Pancreas (tissue), 10 donors: ENCODE measurements at regions not wholly inside any gene's neighbourhood (a gene's known extent, or its start where the extent isn't known, plus 50 kb on each side); places are given as distances from the start of the nearest gene placed in this dataset.

Experiments
- ATAC-seq, 4 donors: fragments of 200-7000 bp; cut with Tn5 transposase; one replicate each; pipeline versions ENCODE4 v1.8.0 to v1.9.1; 2020; ENCODE audit warnings: mild to moderate bottlenecking in 4 of 4, moderate library complexity in 4 of 4
- DNase-seq, 6 donors: peaks; one replicate each; pipeline ENCODE4 v3.0.0-alpha.2; 2020
- FAIRE-seq: peaks from 2 replicates; lab custom pipeline; 2012; peaks lifted over from hg19 to GRCh38; lab: Jason Lieb, UNC
- H3K27ac ChIP-seq, 4 donors: fragments of 200-600 bp; sonication (generic); 1 replicate in 3 of 4; 2 replicates in 1 of 4; pipeline versions ENCODE4 v1.5.0 to v1.8.0; 2020
- H3K27me3 ChIP-seq, 4 donors: fragments of 200-600 bp; one replicate each; pipeline ENCODE4 v1.8.0; 2021
- H3K36me3 ChIP-seq, 3 donors: fragments of 200-600 bp; sonication (generic) in 1 of 3; one replicate each; pipeline versions ENCODE4 v1.5.0 to v1.8.0; 2020 to 2021
- H3K4me1 ChIP-seq, 3 donors: fragments of 200-600 bp; one replicate each; pipeline ENCODE4 v1.8.0; 2021
- H3K4me3 ChIP-seq, 4 donors: fragments of 200-600 bp; sonication (generic) in 2 of 4; one replicate each; pipeline versions ENCODE4 v1.5.0 to v1.8.0; 2020 to 2021
- H3K9me3 ChIP-seq, 4 donors: fragments of 200-600 bp; one replicate each; pipeline ENCODE4 v1.8.0; 2021
- CTCF ChIP-seq, 4 donors: fragments of 200-600 bp; sonication (generic) in 3 of 4; IDR thresholded peaks; one replicate each; pipeline versions ENCODE4 v1.5.0 to v1.8.0; 2021; ENCODE audit warnings: antibody characterized with exemption in 4 of 4
- WGBS, 2 donors: extraction: QIAGEN DNeasy Blood & Tissue Kit; methylation state at CpG; one replicate each; pipeline ENCODE4 v1.1.7; 2013; 5-methylcytosine and 5-hydroxymethylcytosine counted together
- intact Hi-C, 3 donors: fragments of 100-400 bp; cut with DNase I; formaldehyde crosslinking; loops; one replicate each; pipeline versions ENCODE4 v1.11.1 to v1.14.2; 2022
- donor health status: healthy with polysubstance abuse.
- donor health status: DM: no; HTN: no; CAD: no; lungs with moderate emphysema.
- donor health status: DM: no; HTN: no; CAD: no.
- donor health status: control.
- donor health status: control.
- donor health status: Bipolar disorder and iron deficiency.
- donor health status: DM: yes; HTN: yes; CAD: no.
- donor health status: DM: no; HTN: no; CAD: no.
- donor health status: DM: no; HTN: no; CAD: no.
- donor health status: DM: yes; HTN: yes; CAD: no.

- intact Hi-C loops: no loop called here
- H3K4me1 ChIP-seq: peaks cover 8 to 17% (median 12%) of the 10 kb centered on the region in 3 donors
- ATAC-seq: peak in 1 of 4 donors; percentile 3
- H3K27ac ChIP-seq: peak overlapping the region; percentile 51 to 77 (median 66)
- no peaks in the 10 kb centered on the region for H3K9me3 ChIP-seq
- TF ChIP-seq CTCF (IDR thresholded peaks at IDR 0.05): no peak
- 65 to 74% methylated on average over 2 of the region's 2 CpGs for WGBS, 2 donors
- no peak for FAIRE-seq
- no peak overlapping the region for H3K4me3 ChIP-seq
- no peaks in the 10 kb centered on the region for H3K27me3 ChIP-seq
- no peaks in the 10 kb centered on the region for H3K36me3 ChIP-seq
- no peak for DNase-seq
Measured at GRCh38 chr7:106418526-106418925, 133.7 kb upstream of the NAMPT start.

- no peak for TF ChIP-seq CTCF (IDR thresholded peaks at IDR 0.05)
- no peaks in the 10 kb centered on the region for H3K27me3 ChIP-seq
- 21 to 26% methylated on average over 1 of the region's 1 CpG for WGBS, 2 donors
- FAIRE-seq (peak; percentile 13), ATAC-seq (peak; percentile 75 to 86 (median 78)), DNase-seq (peak in 1 of 6 donors; percentile 25)
- no peaks in the 10 kb centered on the region for H3K36me3 ChIP-seq
- no peaks in the 10 kb centered on the region for H3K9me3 ChIP-seq
- peak overlapping the region in 3 of 4 donors; percentile 60 to 77 (median 77) for H3K27ac ChIP-seq
- no peak overlapping the region for H3K4me3 ChIP-seq
- H3K4me1 ChIP-seq: peaks cover 9 to 17% (median 12%) of the 10 kb centered on the region in 3 donors
- intact Hi-C loops: no loop called here
Measured at GRCh38 chr7:106418094-106418493, 133.3 kb upstream of the NAMPT start.

- no peak for TF ChIP-seq CTCF (IDR thresholded peaks at IDR 0.05)
- no peak for DNase-seq
- intact Hi-C loops: no loop called here
- Histone ChIP-seq H3K9me3 (no peaks in the 10 kb centered on the region), H3K27ac (peak overlapping the region; percentile 59 to 77 (median 60)), H3K27me3 (no peaks in the 10 kb centered on the region), H3K4me1 (peaks cover 9 to 17% (median 12%) of the 10 kb centered on the region in 3 donors), H3K36me3 (no peaks in the 10 kb centered on the region), H3K4me3 (no peak overlapping the region)
- 15 to 31% methylated on average over 6 of the region's 6 CpGs for WGBS, 2 donors
- no peak for ATAC-seq
- FAIRE-seq: no peak
Measured at GRCh38 chr7:106417273-106417902, 132.6 kb upstream of the NAMPT start.

GRCh38 chr7:106416430-106416829, 131.6 kb upstream of the NAMPT start:
- peaks cover 9 to 12% (median 10%) of the 10 kb centered on the region in 3 donors for H3K4me1 ChIP-seq
- TF ChIP-seq CTCF (IDR thresholded peaks at IDR 0.05): no peak
- intact Hi-C loops: no loop called here
- DNase-seq: no peak
- no peak overlapping the region for H3K4me3 ChIP-seq
- FAIRE-seq: peak; percentile 29
- no peaks in the 10 kb centered on the region for H3K36me3 ChIP-seq
- H3K27me3 ChIP-seq: no peaks in the 10 kb centered on the region
- H3K27ac ChIP-seq: peak overlapping the region in 3 of 4 donors; percentile 59 to 77 (median 60)
- no peaks in the 10 kb centered on the region for H3K9me3 ChIP-seq
- no peak for ATAC-seq

- no peak for FAIRE-seq
- H3K27ac ChIP-seq: no peak overlapping the region
Measured at GRCh38 chr7:106415433-106415832, 130.7 kb upstream of the NAMPT start.

More at GRCh38 chr7:106415433-106415832, 130.7 kb upstream of the NAMPT start:
- ATAC-seq: no peak
- no peak for DNase-seq
- H3K4me3 ChIP-seq: no peak overlapping the region
- peaks cover 3 to 12% (median 9%) of the 10 kb centered on the region in 3 donors for H3K4me1 ChIP-seq
- intact Hi-C loops: no loop called here
- no peaks in the 10 kb centered on the region for H3K27me3 ChIP-seq
- H3K36me3 ChIP-seq: no peaks in the 10 kb centered on the region
- no peak for TF ChIP-seq CTCF (IDR thresholded peaks at IDR 0.05)
- H3K9me3 ChIP-seq: no peaks in the 10 kb centered on the region
